GM12875 (cell line): ENCODE measurements at regions not wholly inside any gene's neighbourhood (a gene's known extent, or its start where the extent isn't known, plus 50 kb on each side); places are given as distances from the start of the nearest gene placed in this dataset.

Source experiments
- H3K4me3 ChIP-seq: one replicate; pipeline ENCODE4 v1.5.1; 2011; ENCODE audit warnings: low read depth, low read length, control low read depth
- TF ChIP-seq, protein P1 (sequence below): IDR thresholded peaks from 2 replicates; pipeline ENCODE4 v1.5.1; 2011; ENCODE audit warnings: low read depth, mild to moderate bottlenecking, control low read depth, inconsistent platforms, low read length, moderate library complexity, borderline replicate concordance; ENCODE audit not compliant: insufficient read depth

DNA sequence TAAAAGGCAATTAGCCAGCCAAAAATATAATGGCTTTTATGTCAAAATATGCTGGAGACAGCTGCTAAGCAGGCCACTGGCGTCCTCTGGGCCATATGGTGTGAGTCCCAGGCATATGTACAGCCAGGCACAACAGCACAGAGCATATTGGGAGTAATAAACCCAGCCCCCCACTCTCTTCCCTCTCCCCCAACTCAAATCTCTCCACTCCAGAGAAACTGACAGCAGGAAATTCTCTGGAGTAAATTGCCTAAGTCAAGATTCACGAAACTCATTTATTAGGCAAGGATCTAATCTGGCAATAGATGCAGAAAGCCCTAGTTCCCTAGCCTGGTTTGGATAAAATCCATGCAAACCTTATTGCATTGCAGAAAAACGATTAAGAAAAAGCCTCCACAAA is 147.9 kb upstream of the SEL1L start:
- no peak overlapping the region for H3K4me3 ChIP-seq
- TF ChIP-seq, protein P1, sequence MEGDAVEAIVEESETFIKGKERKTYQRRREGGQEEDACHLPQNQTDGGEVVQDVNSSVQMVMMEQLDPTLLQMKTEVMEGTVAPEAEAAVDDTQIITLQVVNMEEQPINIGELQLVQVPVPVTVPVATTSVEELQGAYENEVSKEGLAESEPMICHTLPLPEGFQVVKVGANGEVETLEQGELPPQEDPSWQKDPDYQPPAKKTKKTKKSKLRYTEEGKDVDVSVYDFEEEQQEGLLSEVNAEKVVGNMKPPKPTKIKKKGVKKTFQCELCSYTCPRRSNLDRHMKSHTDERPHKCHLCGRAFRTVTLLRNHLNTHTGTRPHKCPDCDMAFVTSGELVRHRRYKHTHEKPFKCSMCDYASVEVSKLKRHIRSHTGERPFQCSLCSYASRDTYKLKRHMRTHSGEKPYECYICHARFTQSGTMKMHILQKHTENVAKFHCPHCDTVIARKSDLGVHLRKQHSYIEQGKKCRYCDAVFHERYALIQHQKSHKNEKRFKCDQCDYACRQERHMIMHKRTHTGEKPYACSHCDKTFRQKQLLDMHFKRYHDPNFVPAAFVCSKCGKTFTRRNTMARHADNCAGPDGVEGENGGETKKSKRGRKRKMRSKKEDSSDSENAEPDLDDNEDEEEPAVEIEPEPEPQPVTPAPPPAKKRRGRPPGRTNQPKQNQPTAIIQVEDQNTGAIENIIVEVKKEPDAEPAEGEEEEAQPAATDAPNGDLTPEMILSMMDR, result no peak

DNA sequence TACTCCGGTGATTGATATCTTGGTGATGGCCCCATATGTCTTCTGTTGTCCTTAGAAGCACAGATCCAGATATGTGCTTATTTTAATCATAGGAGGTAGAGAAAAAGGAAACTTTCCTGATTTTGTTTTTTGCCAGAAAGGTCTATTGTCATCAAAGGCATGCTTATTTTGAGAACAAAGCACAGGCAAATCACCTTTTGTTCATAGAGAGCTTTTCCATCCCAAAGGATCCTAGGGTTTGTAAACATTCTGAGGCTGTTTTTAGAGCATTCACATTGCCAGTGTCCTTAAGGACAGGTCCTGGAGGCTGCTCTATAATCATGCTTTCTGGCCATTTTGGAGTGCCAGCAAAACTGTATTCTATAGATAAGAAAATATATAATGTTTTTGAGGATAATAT is 148.5 kb upstream of the SEL1L start:
- no peak overlapping the region for H3K4me3 ChIP-seq
- TF ChIP-seq, protein P1, result no peak

DNA sequence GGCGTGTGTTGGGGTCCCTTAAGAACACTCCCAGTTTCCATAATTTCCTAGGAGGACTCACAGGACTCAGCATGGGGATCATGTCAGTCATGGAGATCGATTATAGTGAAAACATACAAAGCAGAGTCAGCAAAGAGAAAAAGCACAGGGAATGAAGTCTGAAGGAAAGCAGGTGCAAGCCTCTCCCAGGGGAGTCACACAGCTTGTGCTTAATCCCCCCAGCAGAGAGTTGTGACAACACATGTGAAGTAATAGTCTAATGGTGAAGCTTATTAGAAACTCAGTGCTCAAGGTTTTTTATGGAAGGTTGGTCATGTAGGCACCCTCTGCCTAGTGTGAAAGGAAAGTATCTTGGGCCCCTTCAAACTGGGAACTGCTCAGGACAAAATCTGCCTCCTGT is 149.0 kb upstream of the SEL1L start:
- TF ChIP-seq, protein P1, result no peak

DNA sequence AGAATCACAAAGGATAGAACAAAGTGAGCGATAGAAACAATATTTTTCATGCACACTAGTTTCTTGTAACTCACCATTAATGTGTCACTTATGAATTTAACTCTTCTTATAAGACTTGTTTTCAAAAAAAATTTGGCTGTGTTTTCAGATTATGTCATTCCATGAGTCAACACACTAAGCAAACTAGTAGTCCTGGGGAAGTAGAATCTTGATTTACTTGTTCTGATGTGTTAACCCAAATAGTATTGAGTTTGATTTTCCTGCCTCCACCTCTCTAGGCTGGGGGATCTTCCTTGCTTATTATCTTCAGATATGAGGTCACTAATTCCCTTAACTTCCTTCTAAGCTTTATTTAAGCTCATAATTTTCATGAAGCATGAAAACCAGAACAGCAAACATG is 151.0 kb upstream of the SEL1L start:
- no peak overlapping the region for H3K4me3 ChIP-seq
- TF ChIP-seq, protein P1, result no peak

More for the DNA sequence above, 149.0 kb upstream of the SEL1L start:
- H3K4me3 ChIP-seq, result no peak overlapping the region

DNA sequence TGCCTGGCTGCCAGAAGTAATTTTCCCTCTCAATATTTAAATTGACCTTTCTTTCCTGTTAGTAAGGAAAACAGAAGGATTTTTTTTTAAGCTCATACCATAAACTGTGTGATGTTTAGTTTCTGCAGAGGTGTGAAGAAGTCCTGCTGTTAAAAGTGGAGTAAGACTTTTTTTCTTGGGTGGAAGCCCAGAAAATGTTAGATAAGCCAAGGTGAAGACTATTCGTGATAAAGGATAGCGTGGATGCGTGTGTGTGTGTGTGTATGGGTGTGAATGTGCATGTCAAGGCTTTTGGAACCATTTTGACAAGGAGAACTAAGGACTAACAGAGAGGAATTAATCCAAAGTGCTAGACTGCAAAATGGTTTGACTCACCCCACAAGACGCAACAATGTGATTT is 152.9 kb upstream of the SEL1L start:
- no peak overlapping the region for H3K4me3 ChIP-seq
- TF ChIP-seq, protein P1, result no peak

DNA sequence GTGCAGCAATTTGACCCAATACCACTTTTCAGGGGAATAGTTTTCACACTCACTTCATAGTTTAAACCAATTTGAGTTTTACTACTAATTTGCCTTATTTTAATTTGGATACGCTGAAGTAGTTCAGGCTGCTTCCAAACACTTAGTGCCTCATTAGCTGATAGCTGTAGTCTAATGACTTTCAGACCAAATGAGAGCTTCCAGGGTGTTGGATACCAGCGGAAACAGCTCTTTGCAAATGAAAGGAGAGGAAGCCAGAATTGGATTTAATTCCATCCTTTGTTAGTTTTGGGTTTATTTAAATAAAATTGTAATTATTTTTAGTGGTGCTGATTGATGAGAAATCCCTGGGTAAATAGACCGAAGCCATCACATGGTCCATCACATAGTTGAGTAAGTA is 158.3 kb upstream of the SEL1L start:
- TF ChIP-seq, protein P1, result no peak
- no peak overlapping the region for H3K4me3 ChIP-seq

DNA sequence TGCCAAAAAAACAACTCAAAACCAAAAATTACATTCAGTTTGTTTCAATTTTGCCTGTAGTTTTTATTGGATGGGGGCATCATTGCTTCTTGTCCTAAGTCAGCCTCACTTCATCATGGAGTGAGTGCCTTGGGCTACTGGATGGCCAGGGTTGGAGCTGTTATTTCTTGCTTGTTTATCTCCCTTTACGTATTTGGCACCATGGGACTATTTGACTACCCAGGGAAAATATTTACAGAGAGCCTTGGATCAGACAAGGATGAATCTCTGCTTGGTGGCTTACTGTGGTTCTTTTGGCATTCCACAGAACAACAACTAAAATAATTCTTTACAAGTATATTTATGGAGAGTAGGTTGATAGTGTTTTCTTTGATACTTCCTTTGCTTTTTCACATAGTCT is 160.8 kb upstream of the SEL1L start:
- H3K4me3 ChIP-seq, result no peak overlapping the region
- TF ChIP-seq, protein P1, result no peak
